Activated naive CD8-positive, alpha-beta T cell treated with anti-CD3 and anti-CD28 coated beads, Interleukin-2, amount 50 U/mL, for 24 hours (primary cell): ENCODE measurements at regions not wholly inside any gene's neighbourhood (a gene's known extent, or its start where the extent isn't known, plus 50 kb on each side); places are given as distances from the start of the nearest gene placed in this dataset.

Experiments
- ATAC-seq: fragments of 150-1000 bp; cut with Tn5 transposase; one replicate; pipeline ENCODE4 v1.10.0; 2021
- DNase-seq: peaks from one replicate; pipeline ENCODE4 v3.0.0; 2021
- H3K27ac Mint-ChIP-seq: one replicate; pipeline ENCODE4 v1.8.0; 2021; ENCODE audit warnings: mild to moderate bottlenecking, mixed read lengths
- H3K27me3 Mint-ChIP-seq: one replicate; pipeline ENCODE4 v1.8.0; 2021; ENCODE audit warnings: mixed read lengths
- H3K36me3 Mint-ChIP-seq: one replicate; pipeline ENCODE4 v1.8.0; 2021; ENCODE audit warnings: low read depth, mixed read lengths
- H3K4me1 Mint-ChIP-seq: one replicate; pipeline ENCODE4 v1.8.0; 2021; ENCODE audit warnings: mixed read lengths
- H3K4me3 Mint-ChIP-seq: one replicate; pipeline ENCODE4 v1.8.0; 2021; ENCODE audit warnings: mild to moderate bottlenecking, moderate library complexity, mixed read lengths
- H3K9me3 Mint-ChIP-seq: one replicate; pipeline ENCODE4 v1.8.0; 2021; ENCODE audit warnings: mixed read lengths

GRCh38 chr9:80951675-80952074, 737.7 kb downstream of the TLE1 start:
- no peak for ATAC-seq
- DNase-seq: no peak
- Mint-ChIP-seq H3K4me3 (no peak overlapping the region), H3K9me3 (peaks cover under 1% of the 10 kb centered on the region), H3K36me3 (no peaks in the 10 kb centered on the region), H3K4me1 (no peaks in the 10 kb centered on the region), H3K27ac (no peak overlapping the region), H3K27me3 (no peaks in the 10 kb centered on the region)

- H3K27me3 Mint-ChIP-seq: no peaks in the 10 kb centered on the region
- no peak overlapping the region for H3K27ac Mint-ChIP-seq
- H3K9me3 Mint-ChIP-seq: peaks cover 4% of the 10 kb centered on the region
- H3K36me3 Mint-ChIP-seq: no peaks in the 10 kb centered on the region
- no peak for ATAC-seq
- H3K4me3 Mint-ChIP-seq: no peak overlapping the region
- no peaks in the 10 kb centered on the region for H3K4me1 Mint-ChIP-seq
- DNase-seq: no peak
These were observed 740.5 kb downstream of the TLE1 start for GRCh38 chr9:80948876-80949275.

GRCh38 chr9:80948066-80948465, 741.3 kb downstream of the TLE1 start:
- H3K27me3 Mint-ChIP-seq: no peaks in the 10 kb centered on the region
- no peaks in the 10 kb centered on the region for H3K36me3 Mint-ChIP-seq
- no peak for ATAC-seq
- no peak overlapping the region for H3K4me3 Mint-ChIP-seq
- H3K9me3 Mint-ChIP-seq: peaks cover 4% of the 10 kb centered on the region
- no peaks in the 10 kb centered on the region for H3K4me1 Mint-ChIP-seq
- no peak overlapping the region for H3K27ac Mint-ChIP-seq
- DNase-seq: no peak

- Mint-ChIP-seq H3K36me3 (no peaks in the 10 kb centered on the region), H3K4me3 (no peak overlapping the region), H3K27ac (no peak overlapping the region), H3K9me3 (peaks cover 8% of the 10 kb centered on the region), H3K4me1 (no peaks in the 10 kb centered on the region), H3K27me3 (no peaks in the 10 kb centered on the region)
- no peak for DNase-seq
- ATAC-seq: no peak
These were observed 742.7 kb downstream of the TLE1 start for GRCh38 chr9:80946496-80947170.

- Mint-ChIP-seq H3K27ac (no peak overlapping the region), H3K4me1 (no peaks in the 10 kb centered on the region), H3K4me3 (no peak overlapping the region), H3K27me3 (no peaks in the 10 kb centered on the region), H3K36me3 (no peaks in the 10 kb centered on the region), H3K9me3 (peaks cover 10% of the 10 kb centered on the region)
- ATAC-seq (no peak), DNase-seq (no peak)
These were observed 743.9 kb downstream of the TLE1 start for GRCh38 chr9:80945436-80945835.

- no peak overlapping the region for H3K4me3 Mint-ChIP-seq
- no peak for ATAC-seq
- H3K27me3 Mint-ChIP-seq: no peaks in the 10 kb centered on the region
- peaks cover 8% of the 10 kb centered on the region for H3K9me3 Mint-ChIP-seq
- no peaks in the 10 kb centered on the region for H3K36me3 Mint-ChIP-seq
- no peak overlapping the region for H3K27ac Mint-ChIP-seq
- no peak for DNase-seq
- H3K4me1 Mint-ChIP-seq: no peaks in the 10 kb centered on the region
These were observed 751.7 kb downstream of the TLE1 start for GRCh38 chr9:80937645-80938044.

- no peak for DNase-seq
- no peaks in the 10 kb centered on the region for H3K36me3 Mint-ChIP-seq
- H3K4me3 Mint-ChIP-seq: no peak overlapping the region
- H3K27ac Mint-ChIP-seq: no peak overlapping the region
- no peaks in the 10 kb centered on the region for H3K27me3 Mint-ChIP-seq
- H3K9me3 Mint-ChIP-seq: peaks cover 3% of the 10 kb centered on the region
- no peaks in the 10 kb centered on the region for H3K4me1 Mint-ChIP-seq
- ATAC-seq: no peak
These were observed 755.3 kb downstream of the TLE1 start for GRCh38 chr9:80934095-80934494.

GRCh38 chr9:80932947-80933780, 756.2 kb downstream of the TLE1 start:
- no peaks in the 10 kb centered on the region for H3K36me3 Mint-ChIP-seq

GRCh38 chr9:80932181-80932580, 757.2 kb downstream of the TLE1 start:
- ATAC-seq (no peak), DNase-seq (no peak)
- no peak overlapping the region for H3K27ac Mint-ChIP-seq

More at GRCh38 chr9:80932947-80933780, 756.2 kb downstream of the TLE1 start:
- ATAC-seq (no peak), DNase-seq (no peak)
- Mint-ChIP-seq H3K4me1 (no peaks in the 10 kb centered on the region), H3K27ac (no peak overlapping the region), H3K4me3 (no peak overlapping the region), H3K9me3 (peaks cover 3% of the 10 kb centered on the region), H3K27me3 (no peaks in the 10 kb centered on the region)

GRCh38 chr9:80931163-80931562, 758.2 kb downstream of the TLE1 start:
- Mint-ChIP-seq H3K4me1 (no peaks in the 10 kb centered on the region), H3K9me3 (peaks cover 3% of the 10 kb centered on the region), H3K36me3 (no peaks in the 10 kb centered on the region), H3K27me3 (no peaks in the 10 kb centered on the region), H3K27ac (no peak overlapping the region), H3K4me3 (no peak overlapping the region)
- DNase-seq (no peak), ATAC-seq (no peak)

More at GRCh38 chr9:80932181-80932580, 757.2 kb downstream of the TLE1 start:
- Mint-ChIP-seq H3K9me3 (peaks cover 3% of the 10 kb centered on the region), H3K27me3 (no peaks in the 10 kb centered on the region), H3K4me3 (no peak overlapping the region), H3K36me3 (no peaks in the 10 kb centered on the region), H3K4me1 (no peaks in the 10 kb centered on the region)

- peaks cover 3% of the 10 kb centered on the region for H3K9me3 Mint-ChIP-seq
- ATAC-seq (no peak), DNase-seq (no peak)
- H3K4me3 Mint-ChIP-seq: no peak overlapping the region
- no peak overlapping the region for H3K27ac Mint-ChIP-seq
- H3K4me1 Mint-ChIP-seq: no peaks in the 10 kb centered on the region
- no peaks in the 10 kb centered on the region for H3K27me3 Mint-ChIP-seq
- H3K36me3 Mint-ChIP-seq: no peaks in the 10 kb centered on the region
These were observed 760.6 kb downstream of the TLE1 start for GRCh38 chr9:80928697-80929096.

- Mint-ChIP-seq H3K4me3 (no peak overlapping the region), H3K27me3 (no peaks in the 10 kb centered on the region), H3K4me1 (no peaks in the 10 kb centered on the region), H3K9me3 (peaks cover 3% of the 10 kb centered on the region), H3K27ac (no peak overlapping the region), H3K36me3 (no peaks in the 10 kb centered on the region)
- ATAC-seq: no peak
- DNase-seq: no peak
These were observed 762.7 kb downstream of the TLE1 start for GRCh38 chr9:80926611-80927010.

GRCh38 chr9:80922544-80922943, 766.8 kb downstream of the TLE1 start:
- no peak overlapping the region for H3K4me3 Mint-ChIP-seq
- no peaks in the 10 kb centered on the region for H3K27me3 Mint-ChIP-seq
- no peaks in the 10 kb centered on the region for H3K36me3 Mint-ChIP-seq
- ATAC-seq (no peak), DNase-seq (no peak)
- peaks cover 15% of the 10 kb centered on the region for H3K9me3 Mint-ChIP-seq
- H3K27ac Mint-ChIP-seq: no peak overlapping the region
- H3K4me1 Mint-ChIP-seq: no peaks in the 10 kb centered on the region

- ATAC-seq (no peak), DNase-seq (no peak)
- Mint-ChIP-seq H3K4me3 (no peak overlapping the region), H3K4me1 (no peaks in the 10 kb centered on the region), H3K27ac (no peak overlapping the region), H3K36me3 (no peaks in the 10 kb centered on the region), H3K27me3 (no peaks in the 10 kb centered on the region), H3K9me3 (peaks cover 4% of the 10 kb centered on the region)
These were observed 782.6 kb downstream of the TLE1 start for GRCh38 chr9:80906728-80907127.

GRCh38 chr9:80899208-80899607, 790.1 kb downstream of the TLE1 start:
- H3K27ac Mint-ChIP-seq: no peak overlapping the region
- no peak for DNase-seq
- H3K4me3 Mint-ChIP-seq: no peak overlapping the region
- peaks cover 8% of the 10 kb centered on the region for H3K9me3 Mint-ChIP-seq
- no peaks in the 10 kb centered on the region for H3K36me3 Mint-ChIP-seq
- no peak for ATAC-seq
- no peaks in the 10 kb centered on the region for H3K27me3 Mint-ChIP-seq
- no peaks in the 10 kb centered on the region for H3K4me1 Mint-ChIP-seq
